HEK293 (cell line): ENCODE measurements at regions not wholly inside any gene's neighbourhood (a gene's known extent, or its start where the extent isn't known, plus 50 kb on each side); places are given as distances from the start of the nearest gene placed in this dataset.

Experiments
- CTCF ChIA-PET: fragments of 350-600 bp; formaldehyde crosslinking; extraction: SDS; loops from one replicate; lab custom pipeline; 2021; ENCODE audit warnings: antibody characterized with exemption; lab: Yijun Ruan, JAX
- POLR2A ChIA-PET: fragments of 300-600 bp; formaldehyde crosslinking; extraction: SDS; loops from one replicate; lab custom pipeline; 2020; ENCODE audit warnings: antibody characterized with exemption, inconsistent platforms; lab: Yijun Ruan, JAX
- H3K27ac ChIP-seq: fragments of 200-500 bp; sonication (Bioruptor generic); 2 replicates; pipeline ENCODE4 v1.5.1; 2014; ENCODE audit warnings: low read depth, low read length, control low read depth, inconsistent platforms; ENCODE audit errors: extremely low read depth
- H3K36me3 ChIP-seq, 2 experiments: fragments of 200-500 bp in 1 of 2; sonication (Bioruptor generic) in 1 of 2; 1 replicate in 1 of 2; 2 replicates in 1 of 2; pipeline ENCODE4 v1.5.1; 2014 to 2017; ENCODE audit warnings: inconsistent platforms in 2 of 2, low read length in 2 of 2; ENCODE audit not compliant: control insufficient read depth in 2 of 2, insufficient read depth in 1 of 2
- H3K4me1 ChIP-seq: fragments of 200-500 bp; sonication (Bioruptor generic); 2 replicates; pipeline ENCODE4 v1.5.1; 2014; ENCODE audit warnings: mild to moderate bottlenecking, low read length, inconsistent platforms; ENCODE audit not compliant: control insufficient read depth, insufficient read depth
- H3K4me3 ChIP-seq: 2 replicates; pipeline ENCODE4 v1.5.1; 2011; ENCODE audit warnings: low read depth, mild to moderate bottlenecking, control low read depth, low read length, moderate library complexity
- H3K9me3 ChIP-seq: fragments of 200-500 bp; sonication (Bioruptor generic); 2 replicates; pipeline ENCODE4 v1.5.1; 2014; ENCODE audit warnings: low read depth, low read length, inconsistent platforms; ENCODE audit not compliant: control insufficient read depth, insufficient read depth
- BCL11A ChIP-seq: fragments of 450-650 bp; formaldehyde crosslinking; IDR thresholded peaks from 2 replicates; pipeline ENCODE4 v1.5.1; 2016; ENCODE audit warnings: low read depth, missing biosample characterization, missing genetic modification characterization
- GLI4 ChIP-seq: fragments of 450-650 bp; formaldehyde crosslinking; IDR thresholded peaks from 2 replicates; pipeline ENCODE4 v1.5.1; 2016; ENCODE audit warnings: missing biosample characterization, missing genetic modification characterization
- IKZF3 ChIP-seq: fragments of 450-650 bp; IDR thresholded peaks from 2 replicates; pipeline ENCODE4 v1.5.0; 2018; ENCODE audit warnings: missing biosample characterization, mild to moderate bottlenecking, missing genetic modification characterization, moderate library complexity
- OSR2 ChIP-seq: fragments of 450-650 bp; formaldehyde crosslinking; IDR thresholded peaks from 2 replicates; pipeline ENCODE4 v1.5.1; 2016; ENCODE audit warnings: missing biosample characterization, missing genetic modification characterization
- SALL2 ChIP-seq: fragments of 450-650 bp; formaldehyde crosslinking; IDR thresholded peaks from 2 replicates; pipeline ENCODE4 v1.5.0; 2017; ENCODE audit warnings: missing biosample characterization, mild to moderate bottlenecking, missing genetic modification characterization, borderline replicate concordance
- YY2 ChIP-seq: fragments of 450-650 bp; formaldehyde crosslinking; IDR thresholded peaks from 2 replicates; pipeline ENCODE4 v1.5.1; 2016; ENCODE audit warnings: missing biosample characterization, missing genetic modification characterization
- ZBTB1 ChIP-seq: fragments of 450-650 bp; formaldehyde crosslinking; IDR thresholded peaks from 2 replicates; pipeline ENCODE4 v1.5.1; 2016; ENCODE audit warnings: missing biosample characterization, missing genetic modification characterization
- ZBTB20 ChIP-seq: fragments of 450-650 bp; formaldehyde crosslinking; IDR thresholded peaks from 2 replicates; pipeline ENCODE4 v1.5.1; 2016; ENCODE audit warnings: missing biosample characterization, missing genetic modification characterization
- ZBTB48 ChIP-seq: fragments of 450-650 bp; formaldehyde crosslinking; IDR thresholded peaks from 2 replicates; pipeline ENCODE4 v1.5.1; 2016; ENCODE audit warnings: missing biosample characterization, missing genetic modification characterization
- ZFP41 ChIP-seq: fragments of 450-650 bp; formaldehyde crosslinking; IDR thresholded peaks from 2 replicates; pipeline ENCODE4 v1.5.1; 2016; ENCODE audit warnings: missing biosample characterization, missing genetic modification characterization, borderline replicate concordance
- ZNF175 ChIP-seq: fragments of 450-650 bp; formaldehyde crosslinking; IDR thresholded peaks from 2 replicates; pipeline ENCODE4 v1.5.1; 2016; ENCODE audit warnings: missing biosample characterization, missing genetic modification characterization
- ZNF23 ChIP-seq: fragments of 450-650 bp; formaldehyde crosslinking; IDR thresholded peaks from 2 replicates; pipeline ENCODE4 v1.5.1; 2016; ENCODE audit warnings: missing biosample characterization, missing genetic modification characterization, borderline replicate concordance
- ZNF341 ChIP-seq: fragments of 450-650 bp; formaldehyde crosslinking; IDR thresholded peaks from 2 replicates; pipeline ENCODE4; 2016; ENCODE audit warnings: low read depth, missing biosample characterization, missing genetic modification characterization
- ZNF354C ChIP-seq: fragments of 450-650 bp; formaldehyde crosslinking; IDR thresholded peaks from 2 replicates; pipeline ENCODE4 v1.5.1; 2016; ENCODE audit warnings: missing biosample characterization, missing genetic modification characterization, low read depth, borderline replicate concordance
- ZNF555 ChIP-seq: fragments of 450-650 bp; formaldehyde crosslinking; conservative IDR thresholded peaks from 2 replicates; pipeline ENCODE4 v1.5.1; 2017; ENCODE audit warnings: missing biosample characterization, mild to moderate bottlenecking, missing genetic modification characterization, inconsistent platforms
- ZNF707 ChIP-seq: fragments of 450-650 bp; formaldehyde crosslinking; IDR thresholded peaks from 2 replicates; pipeline ENCODE4 v1.5.1; 2016; ENCODE audit warnings: missing biosample characterization, missing genetic modification characterization
- ZNF747 ChIP-seq: fragments of 450-650 bp; formaldehyde crosslinking; IDR thresholded peaks from 2 replicates; pipeline ENCODE4 v1.5.1; 2016; ENCODE audit warnings: missing biosample characterization, missing genetic modification characterization
- TF ChIP-seq, protein P1 (sequence below): fragments of 450-650 bp; formaldehyde crosslinking; IDR thresholded peaks from 2 replicates; pipeline ENCODE4 v1.5.1; 2016; ENCODE audit warnings: missing biosample characterization, missing genetic modification characterization
- TF ChIP-seq, protein P2 (sequence below): fragments of 450-650 bp; formaldehyde crosslinking; IDR thresholded peaks from 2 replicates; pipeline ENCODE4; 2016; ENCODE audit warnings: missing biosample characterization, missing genetic modification characterization
- TF ChIP-seq, protein P3 (sequence below): fragments of 450-650 bp; formaldehyde crosslinking; IDR thresholded peaks from 2 replicates; pipeline ENCODE4 v1.5.1; 2016; ENCODE audit warnings: missing biosample characterization, missing genetic modification characterization, borderline replicate concordance

DNA sequence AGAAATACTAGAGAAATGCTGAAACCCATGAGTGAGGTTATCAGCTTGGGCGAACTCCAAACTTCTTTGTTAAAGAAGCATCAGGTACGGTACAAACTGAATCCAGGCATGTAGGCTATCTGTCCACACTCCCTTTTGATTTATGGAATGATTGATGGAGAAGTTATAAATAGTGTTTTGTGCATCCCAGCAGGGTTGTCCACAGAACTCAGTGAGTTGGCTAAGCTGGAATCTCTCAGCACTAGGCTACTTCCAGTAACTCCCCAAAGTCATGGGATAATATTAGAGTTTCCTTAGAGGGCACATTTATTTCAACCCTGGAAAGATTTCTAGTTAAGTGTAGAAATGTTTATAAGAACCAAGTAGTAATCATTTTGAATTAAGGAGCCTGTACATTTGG, 186.2 kb upstream of the CRBN start:
- POLR2A ChIA-PET = no interaction called here
- CTCF ChIA-PET = no interaction called here
- H3K4me3 ChIP-seq = no peak overlapping the region
- H3K27ac ChIP-seq = no peak overlapping the region
- TF ChIP-seq ZBTB48 (tag by site-specific recombination) (no peak), ZNF175 (tag by site-specific recombination) (no peak), ZNF354C (no peak), YY2 (tag by site-specific recombination) (no peak), ZNF707 (tag by site-specific recombination) (no peak), SALL2 (tag by site-specific recombination) (no peak), ZFP41 (no peak), ZNF747 (tag by site-specific recombination) (no peak)
- TF ChIP-seq, protein P1, sequence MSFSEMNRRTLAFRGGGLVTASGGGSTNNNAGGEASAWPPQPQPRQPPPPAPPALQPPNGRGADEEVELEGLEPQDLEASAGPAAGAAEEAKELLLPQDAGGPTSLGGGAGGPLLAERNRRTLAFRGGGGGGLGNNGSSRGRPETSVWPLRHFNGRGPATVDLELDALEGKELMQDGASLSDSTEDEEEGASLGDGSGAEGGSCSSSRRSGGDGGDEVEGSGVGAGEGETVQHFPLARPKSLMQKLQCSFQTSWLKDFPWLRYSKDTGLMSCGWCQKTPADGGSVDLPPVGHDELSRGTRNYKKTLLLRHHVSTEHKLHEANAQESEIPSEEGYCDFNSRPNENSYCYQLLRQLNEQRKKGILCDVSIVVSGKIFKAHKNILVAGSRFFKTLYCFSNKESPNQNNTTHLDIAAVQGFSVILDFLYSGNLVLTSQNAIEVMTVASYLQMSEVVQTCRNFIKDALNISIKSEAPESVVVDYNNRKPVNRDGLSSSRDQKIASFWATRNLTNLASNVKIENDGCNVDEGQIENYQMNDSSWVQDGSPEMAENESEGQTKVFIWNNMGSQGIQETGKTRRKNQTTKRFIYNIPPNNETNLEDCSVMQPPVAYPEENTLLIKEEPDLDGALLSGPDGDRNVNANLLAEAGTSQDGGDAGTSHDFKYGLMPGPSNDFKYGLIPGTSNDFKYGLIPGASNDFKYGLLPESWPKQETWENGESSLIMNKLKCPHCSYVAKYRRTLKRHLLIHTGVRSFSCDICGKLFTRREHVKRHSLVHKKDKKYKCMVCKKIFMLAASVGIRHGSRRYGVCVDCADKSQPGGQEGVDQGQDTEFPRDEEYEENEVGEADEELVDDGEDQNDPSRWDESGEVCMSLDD (tag by site-specific recombination) = no peak
- no peaks in the 10 kb centered on the region for H3K4me1 ChIP-seq
- H3K9me3 ChIP-seq = no peaks in the 10 kb centered on the region
- no peaks in the 10 kb centered on the region for H3K36me3 ChIP-seq

DNA sequence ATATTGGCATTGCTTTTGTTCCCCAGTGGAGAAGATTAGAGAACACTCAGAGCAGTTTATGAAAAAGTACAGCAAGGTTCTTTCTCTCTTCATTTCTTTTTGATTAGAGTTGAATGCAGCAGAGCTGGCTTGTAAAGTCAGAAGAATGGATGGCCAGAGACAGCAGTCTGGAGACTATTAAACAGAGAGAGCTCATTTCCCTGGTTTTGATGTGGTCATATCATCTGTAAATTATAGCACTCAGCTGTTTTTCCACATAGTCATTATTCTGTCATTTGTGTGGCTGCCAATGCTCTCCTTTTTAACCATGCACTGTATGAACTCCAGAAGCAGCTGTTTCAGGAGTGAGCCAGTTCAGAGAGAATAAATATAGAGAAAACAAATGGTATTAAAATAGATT, 177.4 kb upstream of the CRBN start:
- TF ChIP-seq ZNF341 = no peak
- TF ChIP-seq IKZF3 (tag by site-specific recombination) = no peak
- ChIA-PET CTCF (no interaction called here), POLR2A (no interaction called here)
- Histone ChIP-seq H3K36me3 (no peaks in the 10 kb centered on the region), H3K4me3 (no peak overlapping the region), H3K9me3 (no peaks in the 10 kb centered on the region), H3K27ac (no peak overlapping the region), H3K4me1 (no peaks in the 10 kb centered on the region)

DNA sequence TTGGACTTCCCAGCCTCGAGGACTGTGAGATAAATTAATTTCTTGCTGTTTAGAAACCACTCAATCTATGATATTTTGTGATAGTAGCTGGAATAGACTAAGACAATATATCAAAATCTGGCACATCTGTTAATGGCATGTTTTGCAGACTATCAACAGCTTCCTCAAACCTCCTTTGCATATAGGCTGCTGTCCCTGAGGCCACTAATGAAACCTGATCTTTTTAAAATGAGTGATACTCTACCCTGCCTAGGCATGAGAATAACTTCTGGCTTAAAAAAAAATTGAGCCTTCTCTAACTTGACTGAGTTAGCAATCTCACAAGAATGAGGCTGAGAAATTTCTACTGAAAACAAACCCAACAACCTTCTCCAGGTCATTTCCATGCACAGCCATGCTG, 176.0 kb upstream of the CRBN start:
- POLR2A ChIA-PET = no interaction called here
- H3K27ac ChIP-seq = no peak overlapping the region
- no peaks in the 10 kb centered on the region for H3K9me3 ChIP-seq
- CTCF ChIA-PET = no interaction called here
- H3K4me1 ChIP-seq = no peaks in the 10 kb centered on the region
- H3K4me3 ChIP-seq = no peak overlapping the region
- TF ChIP-seq, protein P2, sequence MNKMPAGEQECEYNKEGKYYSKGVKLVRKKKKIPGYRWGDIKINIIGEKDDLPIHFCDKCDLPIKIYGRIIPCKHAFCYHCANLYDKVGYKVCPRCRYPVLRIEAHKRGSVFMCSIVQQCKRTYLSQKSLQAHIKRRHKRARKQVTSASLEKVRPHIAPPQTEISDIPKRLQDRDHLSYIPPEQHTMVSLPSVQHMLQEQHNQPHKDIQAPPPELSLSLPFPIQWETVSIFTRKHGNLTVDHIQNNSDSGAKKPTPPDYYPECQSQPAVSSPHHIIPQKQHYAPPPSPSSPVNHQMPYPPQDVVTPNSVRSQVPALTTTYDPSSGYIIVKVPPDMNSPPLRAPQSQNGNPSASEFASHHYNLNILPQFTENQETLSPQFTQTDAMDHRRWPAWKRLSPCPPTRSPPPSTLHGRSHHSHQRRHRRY (tag by site-specific recombination) = no peak
- TF ChIP-seq, protein P3, sequence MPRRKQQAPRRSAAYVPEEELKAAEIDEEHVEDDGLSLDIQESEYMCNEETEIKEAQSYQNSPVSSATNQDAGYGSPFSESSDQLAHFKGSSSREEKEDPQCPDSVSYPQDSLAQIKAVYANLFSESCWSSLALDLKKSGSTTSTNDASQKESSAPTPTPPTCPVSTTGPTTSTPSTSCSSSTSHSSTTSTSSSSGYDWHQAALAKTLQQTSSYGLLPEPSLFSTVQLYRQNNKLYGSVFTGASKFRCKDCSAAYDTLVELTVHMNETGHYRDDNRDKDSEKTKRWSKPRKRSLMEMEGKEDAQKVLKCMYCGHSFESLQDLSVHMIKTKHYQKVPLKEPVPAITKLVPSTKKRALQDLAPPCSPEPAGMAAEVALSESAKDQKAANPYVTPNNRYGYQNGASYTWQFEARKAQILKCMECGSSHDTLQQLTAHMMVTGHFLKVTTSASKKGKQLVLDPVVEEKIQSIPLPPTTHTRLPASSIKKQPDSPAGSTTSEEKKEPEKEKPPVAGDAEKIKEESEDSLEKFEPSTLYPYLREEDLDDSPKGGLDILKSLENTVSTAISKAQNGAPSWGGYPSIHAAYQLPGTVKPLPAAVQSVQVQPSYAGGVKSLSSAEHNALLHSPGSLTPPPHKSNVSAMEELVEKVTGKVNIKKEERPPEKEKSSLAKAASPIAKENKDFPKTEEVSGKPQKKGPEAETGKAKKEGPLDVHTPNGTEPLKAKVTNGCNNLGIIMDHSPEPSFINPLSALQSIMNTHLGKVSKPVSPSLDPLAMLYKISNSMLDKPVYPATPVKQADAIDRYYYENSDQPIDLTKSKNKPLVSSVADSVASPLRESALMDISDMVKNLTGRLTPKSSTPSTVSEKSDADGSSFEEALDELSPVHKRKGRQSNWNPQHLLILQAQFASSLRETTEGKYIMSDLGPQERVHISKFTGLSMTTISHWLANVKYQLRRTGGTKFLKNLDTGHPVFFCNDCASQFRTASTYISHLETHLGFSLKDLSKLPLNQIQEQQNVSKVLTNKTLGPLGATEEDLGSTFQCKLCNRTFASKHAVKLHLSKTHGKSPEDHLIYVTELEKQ = no peak
- no peak for TF ChIP-seq ZBTB20 (tag by site-specific recombination)
- TF ChIP-seq ZBTB1 = no peak
- no peak for TF ChIP-seq ZNF555 (tag by site-specific recombination)
- no peak for TF ChIP-seq BCL11A (tag by site-specific recombination)
- TF ChIP-seq, protein P1 (tag by site-specific recombination) = no peak
- no peak for TF ChIP-seq OSR2
- TF ChIP-seq ZNF23 (tag by site-specific recombination) = no peak
- no peak for TF ChIP-seq ZNF354C
- TF ChIP-seq GLI4 (tag by site-specific recombination) = no peak
- TF ChIP-seq, all 188 proteins: peak for 0
- H3K36me3 ChIP-seq = no peaks in the 10 kb centered on the region
